ENCODE measurements at regions not wholly inside any gene's neighbourhood (a gene's known extent, or its start where the extent isn't known, plus 50 kb on each side); places are given as distances from the start of the nearest gene placed in this dataset.

DNA sequence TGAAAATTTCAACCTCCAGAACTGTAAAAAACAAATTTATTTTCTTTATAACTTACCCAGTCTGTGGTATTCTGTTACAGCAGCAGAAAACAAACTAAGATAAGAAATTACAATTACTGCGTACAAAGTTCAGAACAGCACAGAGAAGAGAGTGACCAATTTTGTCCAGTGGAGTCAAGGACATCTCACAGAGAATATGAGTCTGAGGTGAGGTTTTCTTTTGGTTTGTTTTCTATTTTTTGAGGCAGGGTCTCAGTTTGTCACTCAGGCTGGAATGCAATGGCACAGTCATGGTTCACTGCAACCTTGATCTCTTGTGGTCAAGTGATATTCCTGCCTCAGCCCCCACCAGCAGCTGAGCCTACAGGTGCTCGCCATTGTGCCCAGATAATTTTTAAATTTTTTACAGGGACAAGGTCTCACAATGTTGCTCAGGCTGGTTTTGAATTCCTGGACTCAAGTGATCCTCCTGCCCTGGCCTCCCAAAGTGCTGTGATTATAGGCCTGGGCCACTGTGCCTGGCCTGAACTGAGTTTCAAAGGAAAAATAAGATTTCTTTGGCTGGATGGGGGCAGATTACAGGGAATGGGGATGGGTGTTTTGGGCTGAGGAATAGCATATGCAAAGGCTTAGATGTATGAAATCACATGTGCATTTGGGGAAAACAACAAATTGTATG, 201.1 kb upstream of the USP24 start:
- DNase-seq (ENCODE audit: low read depth in 1 of 2, low spot score in 1 of 2): no peak

DNA sequence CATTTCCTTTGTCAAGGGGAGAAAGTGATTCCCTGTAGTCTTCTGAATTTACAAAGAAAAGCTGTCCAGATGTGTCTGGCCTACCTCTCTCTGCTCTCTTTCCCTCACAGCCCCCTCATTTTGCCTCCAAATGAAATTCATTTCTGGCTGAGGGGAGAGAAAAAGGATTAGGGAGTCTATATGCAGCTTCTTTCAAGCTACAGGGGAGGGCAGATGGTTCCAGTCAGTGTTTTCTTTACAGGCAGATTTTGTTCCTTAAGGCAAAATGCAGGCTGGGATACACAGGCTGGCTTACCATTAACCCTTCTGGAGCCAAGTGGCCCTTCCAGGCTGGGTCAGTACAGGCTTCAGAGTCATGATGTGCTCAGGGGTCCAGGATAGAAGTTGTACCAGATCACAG, 198.1 kb upstream of the USP24 start:
- DNase-seq (ENCODE audit: low read depth in 1 of 2, low spot score in 1 of 2): no peak

DNA sequence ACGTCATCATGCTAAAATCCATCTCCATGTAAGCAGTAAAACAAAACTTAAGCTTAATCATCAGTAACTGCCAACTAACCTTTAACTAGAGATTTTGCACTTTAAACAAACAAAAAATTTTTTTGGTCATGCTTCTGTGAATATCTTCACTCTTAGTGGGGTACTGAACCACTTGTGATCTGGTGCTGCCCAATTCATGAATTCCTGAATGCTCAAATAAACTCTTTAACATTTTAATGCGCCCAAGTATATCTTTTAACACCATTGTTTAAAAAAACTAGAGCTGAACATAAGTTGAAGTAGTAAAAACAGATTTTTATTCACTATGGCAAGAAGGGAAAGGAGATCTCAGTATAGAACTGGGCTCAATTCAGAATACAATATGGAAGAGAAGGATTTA, 196.9 kb upstream of the USP24 start:
- no peak for DNase-seq (ENCODE audit: low read depth in 1 of 2, low spot score in 1 of 2)

DNA sequence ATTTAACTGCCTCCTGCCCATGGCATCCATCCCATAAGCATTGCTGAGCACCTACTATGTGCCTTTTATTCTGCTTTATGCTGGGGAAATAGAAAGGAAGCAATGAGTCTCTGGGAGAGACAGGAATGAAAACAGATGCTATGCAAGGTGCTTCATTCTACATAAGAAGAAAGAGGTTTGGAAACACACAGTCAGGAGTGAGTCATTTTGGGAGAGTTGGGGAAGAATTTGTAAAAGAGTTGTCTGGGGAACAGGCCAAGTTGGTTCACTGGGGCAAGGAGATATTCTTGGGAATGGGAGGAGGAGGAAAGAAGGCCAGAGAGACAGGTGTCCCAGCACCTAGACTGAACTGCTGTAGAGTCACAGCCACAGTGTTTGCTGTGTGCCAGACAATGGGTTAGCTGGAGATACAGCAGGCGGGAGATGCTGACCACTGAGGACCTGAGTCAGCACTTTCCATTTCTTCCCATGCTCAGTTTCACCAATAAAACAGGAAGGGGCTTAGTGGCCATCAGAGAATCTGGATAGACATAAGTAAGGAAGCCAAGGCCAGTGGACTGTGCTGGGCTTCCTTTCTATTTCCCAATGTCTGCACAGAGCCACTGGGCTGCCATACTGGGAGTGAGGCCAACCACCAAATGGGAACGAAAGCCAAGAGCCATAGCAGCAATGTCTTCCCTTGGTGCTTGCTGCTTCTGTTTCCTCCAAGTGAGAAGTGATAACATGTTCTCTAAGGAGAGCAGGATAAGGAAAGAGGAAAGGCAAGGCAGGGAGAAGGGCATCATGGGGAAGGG, 187.7 kb upstream of the USP24 start:
- DNase-seq (ENCODE audit: low read depth in 1 of 2, low spot score in 1 of 2): no peak

DNA sequence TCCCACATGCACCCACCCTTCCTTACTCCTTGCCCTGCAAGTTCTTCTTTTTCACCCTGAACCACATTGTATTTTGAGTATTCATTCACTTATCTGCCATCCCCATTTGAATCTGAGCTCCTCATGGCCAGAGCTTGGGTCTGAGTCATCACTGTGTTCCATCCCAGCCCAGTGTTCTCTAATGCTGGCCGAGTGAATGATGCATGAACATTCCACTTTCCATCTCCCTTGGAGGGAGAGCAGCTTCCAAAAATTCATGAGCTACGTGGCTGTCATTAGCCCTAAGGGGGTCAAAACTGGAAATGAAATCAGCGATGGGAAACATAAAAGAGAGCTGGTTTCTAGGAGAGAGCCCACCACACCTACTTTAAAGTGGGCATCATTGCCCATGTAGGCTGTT, 187.0 kb upstream of the USP24 start:
- DNase-seq (ENCODE audit: low read depth in 1 of 2, low spot score in 1 of 2): no peak

DNA sequence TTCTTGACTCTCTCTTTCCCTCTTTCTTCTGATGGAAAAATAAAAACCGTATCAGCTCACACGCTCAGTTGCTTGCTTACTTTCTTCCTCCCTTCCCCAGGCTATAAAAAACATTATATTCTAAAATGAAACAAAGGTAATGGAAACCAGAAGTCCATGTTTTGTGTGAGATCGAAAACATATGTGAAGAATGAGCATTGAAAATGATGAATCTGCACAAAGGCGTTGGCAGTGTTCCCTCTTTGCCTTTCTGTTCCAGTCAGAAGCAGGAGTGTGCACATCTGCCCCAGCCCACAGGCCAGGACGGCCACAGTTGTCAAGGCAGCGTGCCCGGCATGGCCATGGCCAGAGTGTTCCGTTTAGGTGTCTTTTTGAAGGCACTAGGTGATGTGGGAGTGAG, 185.3 kb upstream of the USP24 start:
- no peak for DNase-seq (ENCODE audit: low read depth in 1 of 2, low spot score in 1 of 2)

DNA sequence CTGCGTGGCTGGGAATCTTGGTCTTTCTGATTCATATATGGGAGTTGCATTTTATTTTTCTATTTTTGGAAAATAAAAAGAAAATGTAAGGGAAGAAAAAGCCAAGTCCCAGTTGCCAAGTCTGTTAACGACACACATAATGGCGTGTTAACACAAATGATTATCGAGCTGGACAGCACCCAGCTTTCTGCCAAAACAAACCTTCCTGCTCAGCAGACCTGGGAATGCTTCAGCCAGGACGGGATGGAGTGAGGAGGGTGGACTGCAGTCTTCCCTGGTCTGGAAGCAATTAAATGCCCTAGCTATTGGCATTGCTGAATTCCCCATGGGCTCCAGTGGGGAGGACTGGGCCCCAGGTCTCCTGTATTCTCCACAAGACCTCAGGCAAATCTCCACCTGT, 184.2 kb upstream of the USP24 start:
- no peak for DNase-seq (ENCODE audit: low read depth in 1 of 2, low spot score in 1 of 2)

DNA sequence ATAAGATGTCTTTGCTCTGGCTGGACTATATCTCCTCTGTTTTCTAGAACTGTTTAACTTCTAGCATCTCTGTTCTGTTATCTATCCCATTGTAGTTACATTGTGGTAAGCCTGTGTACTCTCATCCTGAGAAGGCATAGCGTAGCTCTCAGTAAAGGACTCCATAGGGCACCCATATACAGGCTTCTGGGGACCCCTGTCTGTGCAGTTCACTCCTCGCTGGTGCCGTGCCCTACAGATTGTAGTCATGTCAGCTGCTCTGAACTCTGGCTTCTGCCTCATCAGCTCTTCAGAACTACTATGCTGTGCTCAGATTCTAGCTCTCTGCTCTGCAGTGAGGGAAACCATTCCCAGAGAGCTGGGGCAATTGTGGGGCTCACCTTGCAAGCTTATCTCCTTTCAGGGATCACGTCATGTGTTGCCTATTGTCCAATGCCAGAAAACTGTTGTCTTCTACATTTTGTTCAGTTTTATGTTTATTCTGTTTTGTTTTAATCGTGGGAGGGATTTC, 181.3 kb upstream of the USP24 start:
- DNase-seq (ENCODE audit: low read depth in 1 of 2, low spot score in 1 of 2): no peak

DNA sequence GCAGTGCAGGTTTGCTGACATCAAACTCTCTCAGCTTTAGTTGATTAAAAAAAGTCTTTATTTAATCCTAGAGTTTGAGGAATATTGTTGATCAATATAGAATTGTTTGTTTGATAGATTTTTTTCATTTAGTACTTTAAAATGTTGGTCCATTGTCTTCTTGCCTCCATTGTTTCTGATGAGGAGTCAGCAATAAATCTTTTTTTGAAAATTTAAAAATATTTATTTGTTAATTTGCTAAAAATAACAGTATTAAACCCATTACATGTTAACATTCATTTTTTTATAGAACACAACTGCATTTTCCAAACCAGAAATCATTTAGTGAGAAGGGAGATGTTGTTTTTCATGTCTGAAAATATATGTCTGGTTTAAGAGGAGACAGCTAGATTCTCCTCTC, 173.8 kb upstream of the USP24 start:
- no peak for DNase-seq (ENCODE audit: low read depth in 1 of 2, low spot score in 1 of 2)

DNA sequence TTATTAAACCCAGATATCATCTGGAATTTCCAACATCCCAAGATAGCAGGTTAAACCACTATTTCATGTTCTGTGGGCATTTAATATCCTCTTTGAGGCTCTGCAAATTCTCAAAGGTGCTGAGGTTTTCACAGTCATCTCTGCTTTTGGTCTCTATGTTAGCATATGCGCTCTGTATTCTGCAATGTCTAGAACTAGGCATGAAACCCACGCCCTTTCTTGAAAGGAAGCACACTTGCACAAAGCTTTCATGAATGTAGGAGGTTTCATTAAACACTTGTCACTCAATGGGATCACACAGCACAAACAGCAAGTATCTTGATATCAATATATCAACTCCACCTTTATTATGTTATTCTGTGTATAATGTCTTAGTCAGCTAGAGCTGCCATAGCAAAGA, 172.0 kb upstream of the USP24 start:
- no peak for DNase-seq (ENCODE audit: low read depth in 1 of 2, low spot score in 1 of 2)

DNA sequence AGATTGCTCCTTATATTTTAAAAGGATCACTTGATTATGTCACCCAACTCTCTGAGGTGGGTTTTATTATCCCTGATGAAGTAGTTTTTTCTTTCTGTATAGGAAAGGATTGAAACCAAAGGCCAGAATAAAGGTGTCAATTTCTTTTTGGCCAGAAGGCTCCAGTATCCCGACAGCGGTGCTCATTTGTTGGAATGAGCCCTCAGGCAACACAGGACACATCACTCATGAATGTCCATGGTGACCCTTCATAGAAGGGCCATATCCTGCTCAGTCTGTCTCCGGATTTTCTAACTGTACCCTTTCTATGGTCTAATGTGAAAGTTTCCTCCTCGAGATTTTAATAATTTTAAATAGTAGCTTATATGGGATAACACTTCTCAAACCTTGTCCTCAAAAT, 171.3 kb upstream of the USP24 start:
- DNase-seq (ENCODE audit: low read depth in 1 of 2, low spot score in 1 of 2): no peak

DNA sequence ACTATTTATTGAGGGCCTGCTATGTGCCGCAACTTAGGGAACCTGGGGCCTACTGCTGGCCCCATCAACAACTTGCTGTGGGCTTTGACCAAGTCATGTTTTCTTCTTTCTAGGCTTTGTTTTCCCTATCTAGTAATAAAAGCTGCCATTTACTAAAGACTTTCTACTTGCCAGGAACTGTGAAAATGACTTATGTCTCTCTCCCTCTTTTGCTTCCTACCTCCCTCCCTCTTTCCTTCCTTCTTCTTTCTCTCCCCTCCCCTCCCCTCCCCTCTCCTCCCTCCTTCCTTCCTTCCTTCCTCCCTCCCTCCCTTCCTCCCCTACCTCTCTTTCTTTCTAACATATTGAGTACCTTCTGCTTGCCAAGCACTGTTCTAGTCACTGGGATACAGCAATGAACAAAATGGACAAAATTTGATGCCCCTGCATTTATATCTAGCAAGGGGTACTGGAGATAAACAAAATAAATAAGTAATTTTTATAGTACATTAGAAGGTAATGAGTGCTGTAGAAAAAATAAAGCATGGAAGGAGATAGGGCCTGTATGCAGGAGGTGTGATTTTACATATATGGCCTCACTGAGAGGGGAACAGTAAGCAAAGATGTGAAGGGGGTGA, 170.3 kb upstream of the USP24 start:
- no peak for DNase-seq (ENCODE audit: low read depth in 1 of 2, low spot score in 1 of 2)

DNA sequence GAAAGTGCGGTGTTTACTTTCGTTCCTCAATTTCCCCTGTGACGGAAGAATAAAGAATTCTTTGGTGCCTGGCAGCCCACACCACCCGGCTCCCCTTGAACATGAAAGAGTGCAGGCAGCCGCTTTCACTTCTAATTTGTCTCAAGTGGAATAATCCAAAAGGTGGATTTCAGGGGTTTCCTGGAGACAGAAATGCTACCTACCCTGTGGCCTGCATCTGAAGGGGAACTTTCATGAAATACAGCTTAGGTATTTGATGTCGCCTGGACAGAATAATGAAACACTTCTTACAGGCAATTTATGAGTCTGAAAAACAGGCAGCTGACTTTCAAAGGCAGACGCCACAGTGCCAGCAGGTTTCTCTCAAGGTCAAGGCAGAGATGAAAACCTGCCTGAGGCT, 169.5 kb upstream of the USP24 start:
- no peak for DNase-seq (ENCODE audit: low read depth in 1 of 2, low spot score in 1 of 2)

DNA sequence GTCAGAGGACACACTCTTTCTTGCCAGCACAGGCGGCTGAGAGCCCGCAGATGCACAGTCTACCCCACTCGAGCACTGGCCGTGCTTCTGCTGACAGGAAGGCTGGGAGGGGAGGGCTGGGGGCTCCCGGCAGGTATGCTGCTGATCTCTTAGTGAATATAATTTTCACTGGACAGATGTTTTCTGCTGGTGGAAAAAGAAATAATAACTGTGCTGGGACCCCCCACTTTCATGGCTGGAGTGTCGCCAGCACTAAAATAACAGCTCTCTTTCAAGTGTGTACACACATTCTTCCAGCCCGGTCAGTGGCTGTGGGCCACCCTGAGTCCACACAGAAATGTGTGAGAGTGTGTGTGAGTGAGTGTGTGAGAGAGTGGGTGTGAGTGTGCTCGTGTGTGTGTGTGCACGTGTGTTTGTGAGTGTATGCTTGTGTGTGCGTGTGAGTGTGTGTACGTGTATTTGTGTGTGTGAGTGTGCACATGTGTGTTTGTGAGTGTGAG, 167.7 kb upstream of the USP24 start:
- no peak for DNase-seq (ENCODE audit: low read depth in 1 of 2, low spot score in 1 of 2)

DNA sequence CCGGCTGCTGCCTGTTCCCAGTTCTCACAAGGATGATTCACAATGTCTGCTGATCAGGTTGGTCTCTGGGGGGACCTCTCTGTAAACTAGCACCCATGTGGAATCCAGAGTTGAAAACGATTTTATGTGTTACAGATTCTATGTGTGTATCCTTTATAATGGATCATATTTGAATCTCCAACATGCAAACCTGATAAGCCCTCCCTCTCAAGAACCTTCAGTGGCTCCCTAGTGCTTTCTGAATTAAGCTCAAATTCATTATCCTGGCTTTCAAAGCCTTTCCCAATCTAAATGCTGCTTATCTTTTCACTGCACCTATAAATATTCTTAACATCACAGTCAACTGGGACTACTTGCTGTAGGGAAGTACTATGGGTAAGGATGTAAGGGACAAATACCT, 166.8 kb upstream of the USP24 start:
- DNase-seq (ENCODE audit: low read depth in 1 of 2, low spot score in 1 of 2): no peak

DNA sequence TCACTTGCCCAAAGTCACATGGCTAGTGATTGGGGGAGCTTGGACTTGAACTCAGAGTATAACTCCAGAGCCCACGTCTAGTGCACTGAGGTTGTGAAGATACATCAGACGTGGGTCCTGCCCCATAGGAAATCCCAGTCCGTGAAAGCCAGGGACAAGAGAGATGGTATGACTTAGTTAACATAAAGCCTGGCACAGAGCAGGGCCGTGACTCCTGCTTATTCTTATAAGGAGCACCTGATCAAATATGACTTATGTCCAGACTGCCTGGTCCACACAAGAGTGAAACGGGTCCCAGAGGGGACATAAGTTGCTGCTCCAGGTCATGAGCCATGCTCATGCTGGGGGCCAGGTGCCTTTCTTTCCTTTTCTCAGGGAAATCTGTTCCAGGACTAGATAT, 166.3 kb upstream of the USP24 start:
- no peak for DNase-seq (ENCODE audit: low read depth in 1 of 2, low spot score in 1 of 2)

DNA sequence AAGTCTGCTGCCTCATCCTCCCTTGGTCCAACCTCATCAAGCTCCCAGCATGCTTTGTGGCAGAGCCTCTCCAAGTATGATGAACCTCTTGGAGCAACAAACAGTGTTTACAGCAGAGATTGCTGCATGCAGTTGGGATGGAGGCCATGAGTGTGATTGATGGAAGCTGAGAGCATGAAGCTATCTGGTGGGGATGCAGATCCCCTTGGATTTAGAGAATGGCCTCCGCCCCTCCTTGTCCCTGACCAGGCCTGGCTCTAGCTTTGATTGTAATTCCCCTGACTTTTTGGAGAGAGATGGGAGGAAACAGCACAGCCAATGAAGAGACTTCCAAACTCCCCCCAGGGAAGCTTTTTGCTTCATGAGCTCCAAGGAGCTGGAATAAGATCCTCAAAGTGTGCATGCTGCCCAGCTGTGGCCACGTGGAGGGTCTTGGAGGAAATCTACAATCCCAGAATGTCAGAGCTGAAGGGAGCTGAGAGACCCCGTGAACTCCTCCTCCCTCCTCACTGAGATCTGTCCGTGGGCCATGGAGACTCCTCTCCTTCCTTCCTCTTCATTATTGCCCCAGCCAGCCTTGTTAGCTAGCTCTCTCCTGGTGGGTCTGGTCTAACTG, 165.3 kb upstream of the USP24 start:
- DNase-seq (ENCODE audit: low read depth in 1 of 2, low spot score in 1 of 2): no peak

DNA sequence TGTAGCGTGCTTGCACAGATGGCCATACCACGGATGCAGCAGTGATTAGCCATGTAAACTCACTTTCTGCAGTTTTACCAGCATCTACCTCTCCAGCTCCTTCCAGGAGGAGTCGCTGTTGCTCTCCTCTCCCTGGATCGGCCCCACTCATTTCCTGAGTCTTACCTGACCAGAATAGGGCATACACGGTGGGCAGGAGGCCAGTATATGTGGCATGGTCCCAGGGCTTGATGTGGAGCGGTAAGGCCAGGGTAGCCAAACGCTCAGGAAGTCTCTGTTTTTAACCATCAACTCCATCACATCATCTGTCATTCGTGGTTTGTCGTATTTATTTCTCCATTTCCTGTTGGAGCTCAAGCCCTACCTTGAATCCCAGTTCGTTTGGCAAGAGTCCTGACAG, 163.4 kb upstream of the USP24 start:
- DNase-seq (ENCODE audit: low read depth in 1 of 2, low spot score in 1 of 2): no peak

DNA sequence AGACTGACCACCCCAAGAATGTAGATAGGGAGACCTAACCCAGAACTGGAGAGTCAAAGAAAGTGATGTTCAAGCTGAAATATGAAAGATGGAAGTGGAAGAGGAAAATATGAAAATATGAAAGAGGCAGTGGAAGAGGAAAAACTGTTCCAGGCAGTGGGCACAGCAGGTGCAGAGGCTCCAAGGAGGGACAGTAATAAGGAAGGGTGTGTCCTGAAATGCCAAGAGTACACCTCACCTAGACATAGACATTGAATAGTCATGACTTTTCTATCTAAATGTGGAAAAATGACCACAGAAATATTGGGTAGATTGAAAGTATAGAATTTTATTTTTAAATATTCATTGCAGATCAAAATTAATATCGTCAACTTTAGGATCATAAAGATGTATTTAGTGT, 161.7 kb upstream of the USP24 start:
- DNase-seq (ENCODE audit: low read depth in 1 of 2, low spot score in 1 of 2): no peak

DNA sequence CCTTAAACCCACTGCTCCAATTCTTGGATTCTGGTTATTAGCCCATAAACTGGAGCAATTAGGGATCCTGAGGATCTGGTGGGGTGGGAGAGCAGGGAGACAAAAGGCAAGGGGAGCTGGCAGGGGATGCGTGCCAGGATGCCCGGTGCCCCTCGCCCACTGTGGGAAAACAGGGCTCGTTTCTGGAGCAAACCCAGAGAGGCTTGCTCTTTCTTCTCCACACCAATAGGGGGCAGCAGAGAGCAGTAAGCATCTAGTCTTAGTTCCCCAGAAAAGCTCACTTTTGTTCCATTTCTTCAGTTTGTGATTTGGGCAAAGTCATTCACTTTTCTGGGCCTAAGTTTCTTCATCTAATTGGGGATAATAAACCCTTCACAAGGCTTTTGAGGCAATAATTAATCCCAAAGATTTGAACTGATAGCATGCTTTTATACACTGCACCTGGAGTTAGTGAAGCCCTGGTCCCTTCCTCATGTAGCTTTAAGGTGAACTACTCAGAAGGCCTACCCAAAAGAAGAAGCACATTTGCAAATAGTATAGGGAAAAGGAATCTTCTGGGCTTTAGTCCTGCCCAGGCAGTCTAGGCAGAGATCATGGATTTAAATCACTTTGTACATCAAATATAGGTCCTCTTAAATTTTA, 160.6 kb upstream of the USP24 start:
- DNase-seq (ENCODE audit: low read depth in 1 of 2, low spot score in 1 of 2): no peak
